IMR-90 (cell line): ENCODE measurements at regions not wholly inside any gene's neighbourhood (a gene's known extent, or its start where the extent isn't known, plus 50 kb on each side); places are given as distances from the start of the nearest gene placed in this dataset.

Experiments
- ATAC-seq: fragments of 200-7000 bp; cut with Tn5 transposase; 2 replicates; pipeline ENCODE4 v1.9.1; 2020; ENCODE audit warnings: low read depth, mild to moderate bottlenecking, moderate library complexity
- BruUV-seq: library from RNA; stranded (reverse); fragments of 400-500 nt; replicated peaks from 2 replicates; lab custom pipeline; 2021; lab: Mats Ljungman, UMichigan
- CTCF ChIA-PET: fragments of 300-600 bp; formaldehyde crosslinking; extraction: SDS; loops from one replicate; lab custom pipeline; 2021; ENCODE audit warnings: antibody characterized with exemption; lab: Yijun Ruan, JAX
- POLR2A ChIA-PET: fragments of 300-600 bp; sonication (Branson Sonifier 250); formaldehyde crosslinking; loops from one replicate; lab custom pipeline; 2022; ENCODE audit warnings: antibody characterized with exemption; ENCODE audit not compliant: unreplicated experiment; lab: Charles Lee
- DNase-seq: peaks from one replicate; pipeline ENCODE4 v3.0.0; 2013
- H2AFZ ChIP-seq: replicated peaks from 2 replicates; pipeline ENCODE3; 2013; ENCODE audit warnings: low read length, mild to moderate bottlenecking; ENCODE audit not compliant: poor library complexity
- H2AK5ac ChIP-seq: 2 replicates; pipeline ENCODE4 v1.6.1; 2013; ENCODE audit warnings: low read depth, low read length, inconsistent platforms
- H2AK9ac ChIP-seq: replicated peaks from 2 replicates; pipeline ENCODE3; 2013; ENCODE audit warnings: mild to moderate bottlenecking, low read depth, low read length, moderate library complexity; ENCODE audit not compliant: poor library complexity
- H2BK120ac ChIP-seq: 2 replicates; pipeline ENCODE4 v1.6.1; 2013; ENCODE audit warnings: low read depth, low read length, inconsistent platforms
- H2BK15ac ChIP-seq: 3 replicates; pipeline ENCODE4 v1.6.1; 2013; ENCODE audit warnings: low read depth, low read length, inconsistent platforms
- H2BK20ac ChIP-seq: 2 replicates; pipeline ENCODE4 v1.6.1; 2013; ENCODE audit warnings: low read depth, mild to moderate bottlenecking, inconsistent platforms, low read length, moderate library complexity
- H2BK5ac ChIP-seq: 2 replicates; pipeline ENCODE4 v1.6.1; 2013; ENCODE audit warnings: mild to moderate bottlenecking, low read depth, low read length, inconsistent platforms; ENCODE audit not compliant: poor library complexity, severe bottlenecking
- H3K14ac ChIP-seq: replicated peaks from 2 replicates; pipeline ENCODE4 v1.6.1; 2013; ENCODE audit warnings: low read depth, low read length, inconsistent platforms
- H3K18ac ChIP-seq: 2 replicates; pipeline ENCODE4 v1.6.1; 2013; ENCODE audit warnings: low read depth, low read length, control low read depth
- H3K23ac ChIP-seq: 2 replicates; pipeline ENCODE4 v1.6.1; 2013; ENCODE audit warnings: low read depth, low read length, inconsistent platforms
- H3K27ac ChIP-seq: 2 replicates; pipeline ENCODE4 v1.5.1; 2013; ENCODE audit warnings: mild to moderate bottlenecking, control low read depth, low read length; ENCODE audit not compliant: insufficient read depth
- H3K27me3 ChIP-seq: 2 replicates; pipeline ENCODE4 v1.6.1; 2013; ENCODE audit warnings: low read length; ENCODE audit not compliant: control insufficient read depth, insufficient read depth
- H3K36me3 ChIP-seq: 2 replicates; pipeline ENCODE4 v1.6.1; 2013; ENCODE audit warnings: low read length, mixed read lengths; ENCODE audit not compliant: control insufficient read depth, insufficient read depth
- H3K4ac ChIP-seq: 2 replicates; pipeline ENCODE4 v1.6.1; 2013; ENCODE audit warnings: low read depth, low read length, inconsistent platforms
- H3K4me1 ChIP-seq: 2 replicates; pipeline ENCODE4 v1.6.1; 2013; ENCODE audit warnings: low read length, mixed read lengths; ENCODE audit not compliant: control insufficient read depth, insufficient read depth
- H3K4me2 ChIP-seq: 2 replicates; pipeline ENCODE4 v1.6.1; 2013; ENCODE audit warnings: low read depth, mild to moderate bottlenecking, control low read depth, low read length, moderate library complexity
- H3K4me3 ChIP-seq: 2 replicates; pipeline ENCODE4 v1.5.1; 2013; ENCODE audit warnings: low read depth, mild to moderate bottlenecking, control low read depth, low read length, moderate library complexity; ENCODE audit not compliant: insufficient read depth
- H3K56ac ChIP-seq: 2 replicates; pipeline ENCODE4 v1.6.1; 2013; ENCODE audit warnings: low read length, inconsistent platforms; ENCODE audit not compliant: insufficient read depth; ENCODE audit errors: extremely low read depth
- H3K79me1 ChIP-seq, 2 experiments: 2 replicates each; pipeline ENCODE4 v1.6.1; 2013; ENCODE audit warnings: low read length in 2 of 2, inconsistent platforms in 1 of 2, low read depth in 1 of 2
- H3K9ac ChIP-seq: 2 replicates; pipeline ENCODE4 v1.6.1; 2013; ENCODE audit warnings: low read depth, low read length, control low read depth
- H3K9me1 ChIP-seq: 2 replicates; pipeline ENCODE4 v1.6.1; 2013; ENCODE audit warnings: low read length, inconsistent platforms; ENCODE audit not compliant: insufficient read depth
- H3K9me3 ChIP-seq: 2 replicates; pipeline ENCODE4 v1.6.1; 2013; ENCODE audit warnings: low read length; ENCODE audit not compliant: control insufficient read depth, insufficient read depth
- H4K20me1 ChIP-seq: 2 replicates; pipeline ENCODE4 v1.6.1; 2013; ENCODE audit warnings: low read length, inconsistent platforms; ENCODE audit not compliant: insufficient read depth
- H4K5ac ChIP-seq: 2 replicates; pipeline ENCODE4 v1.6.1; 2013; ENCODE audit warnings: mild to moderate bottlenecking, low read depth, low read length, control low read depth
- H4K8ac ChIP-seq, 2 experiments: 2 replicates each; pipeline ENCODE4 v1.6.1; 2013; ENCODE audit warnings: low read depth in 2 of 2, low read length in 2 of 2, control low read depth in 1 of 2, inconsistent platforms in 1 of 2
- H4K91ac ChIP-seq: 2 replicates; pipeline ENCODE4 v1.6.1; 2013; ENCODE audit warnings: low read depth, low read length, inconsistent platforms; ENCODE audit not compliant: insufficient read depth
- CEBPB ChIP-seq: IDR thresholded peaks from 2 replicates; pipeline ENCODE4 v1.6.1; 2012; ENCODE audit warnings: low read depth, low read length, improper control_type of control experiment
- CHD1 ChIP-seq: IDR thresholded peaks from 2 replicates; pipeline ENCODE4 v1.6.1; 2012; ENCODE audit warnings: low read depth, low read length, improper control_type of control experiment
- CTCF ChIP-seq: conservative IDR thresholded peaks from 2 replicates; pipeline ENCODE4 v1.5.1; 2012; ENCODE audit warnings: mild to moderate bottlenecking, low read depth, low read length, improper control_type of control experiment
- ELK1 ChIP-seq: fragments of 150-350 bp; IDR thresholded peaks from 2 replicates; pipeline ENCODE4 v1.6.1; 2016; ENCODE audit warnings: low read depth, mild to moderate bottlenecking, low read length, moderate library complexity, borderline replicate concordance
- FOS ChIP-seq: fragments of 150-350 bp; IDR thresholded peaks from 2 replicates; pipeline ENCODE4 v1.6.1; 2016; ENCODE audit warnings: low read depth, low read length
- MAFK ChIP-seq: IDR thresholded peaks from 2 replicates; pipeline ENCODE4 v1.6.1; 2012; ENCODE audit warnings: low read depth, low read length, improper control_type of control experiment
- MAZ ChIP-seq: IDR thresholded peaks from 2 replicates; pipeline ENCODE4 v1.6.1; 2012; ENCODE audit warnings: low read depth, mild to moderate bottlenecking, low read length, improper control_type of control experiment, moderate library complexity, borderline replicate concordance
- MXI1 ChIP-seq: IDR thresholded peaks from 2 replicates; pipeline ENCODE4 v1.6.1; 2012; ENCODE audit warnings: low read depth, mild to moderate bottlenecking, low read length, moderate library complexity, borderline replicate concordance
- NFE2L2 ChIP-seq: fragments of 150-350 bp; IDR thresholded peaks from 2 replicates; pipeline ENCODE4 v1.6.1; 2016; ENCODE audit warnings: low read depth, mild to moderate bottlenecking, low read length
- POLR2A ChIP-seq: IDR thresholded peaks from 2 replicates; pipeline ENCODE4 v1.6.1; 2012; ENCODE audit warnings: mild to moderate bottlenecking, low read depth, low read length
- RAD21 ChIP-seq: IDR thresholded peaks from 2 replicates; pipeline ENCODE4 v1.6.1; 2012; ENCODE audit warnings: low read length, improper control_type of control experiment
- RCOR1 ChIP-seq: IDR thresholded peaks from 2 replicates; pipeline ENCODE4 v1.6.1; 2012; ENCODE audit warnings: mild to moderate bottlenecking, low read length, improper control_type of control experiment; ENCODE audit not compliant: insufficient replicate concordance
- SMC3 ChIP-seq: fragments of 150-350 bp; IDR thresholded peaks from 2 replicates; pipeline ENCODE4 v1.6.1; 2016; ENCODE audit warnings: low read depth, mild to moderate bottlenecking, antibody characterized with exemption, low read length, moderate library complexity
- USF2 ChIP-seq: fragments of 150-350 bp; IDR thresholded peaks from 2 replicates; pipeline ENCODE4 v1.6.1; 2017; ENCODE audit warnings: mild to moderate bottlenecking, antibody characterized with exemption, low read length, low read depth
- WGBS, 2 experiments: methylation state at CpG; one replicate each; pipeline versions ENCODE4 v1.1.5 to v1.1.7; 2013; ENCODE audit warnings: missing lambda C conversion rate in 2 of 2; ENCODE audit not compliant: insufficient read length in 1 of 2; ENCODE audit errors: extremely low coverage in 2 of 2; 5-methylcytosine and 5-hydroxymethylcytosine counted together
- dilution Hi-C: fragments of 300-500 bp; cut with HindIII; formaldehyde crosslinking; loops from one replicate; pipeline ENCODE4 v1.14.3; 2018; ENCODE audit warnings: low sequenced_read_pairs; ENCODE audit not compliant: unreplicated experiment
- in situ Hi-C: fragments of 300-500 bp; cut with MboI; formaldehyde crosslinking; loops from 3 replicates; pipeline ENCODE4 v1.14.3; 2019; ENCODE audit warnings: low sequenced_read_pairs, inconsistent platforms, mixed read lengths
- intact Hi-C: fragments of 100-400 bp; cut with micrococcal nuclease; formaldehyde crosslinking; loops from 2 replicates; pipeline ENCODE4 v1.10.0; 2022

GRCh38 chr10:128539510-128540127 is 413.4 kb upstream of the MKI67 start:
- Histone ChIP-seq H2AK5ac (no peak overlapping the region), H2BK15ac (no peak overlapping the region), H2AFZ (no peak overlapping the region), H3K14ac (no peak overlapping the region), H4K5ac (no peak overlapping the region), H3K9ac (no peak overlapping the region), H2AK9ac (no peak overlapping the region), H3K36me3 (no peaks in the 10 kb centered on the region), H3K27me3 (no peaks in the 10 kb centered on the region), H2BK5ac (no peak overlapping the region), H2BK20ac (no peak overlapping the region), H4K20me1 (no peaks in the 10 kb centered on the region), H3K23ac (no peak overlapping the region), H3K4me1 (no peaks in the 10 kb centered on the region), H3K4me2 (no peak overlapping the region), H2BK120ac (no peak overlapping the region), H3K18ac (no peak overlapping the region), H3K79me1 (no peaks in the 10 kb centered on the region), H3K27ac (no peak overlapping the region), H3K56ac (no peak overlapping the region), H3K9me3 (peaks cover 18% of the 10 kb centered on the region), H4K91ac (no peak overlapping the region), H3K9me1 (no peaks in the 10 kb centered on the region), H4K8ac (no peak overlapping the region), H3K4me3 (no peak overlapping the region), H3K4ac (no peak overlapping the region)
- ChIA-PET CTCF (no interaction called here), POLR2A (no interaction called here)
- TF ChIP-seq POLR2A (no peak), ELK1 (no peak), CEBPB (no peak), MXI1 (no peak), MAFK (no peak), CHD1 (no peak), USF2 (no peak), RAD21 (no peak), RCOR1 (no peak), MAZ (no peak), SMC3 (no peak), CTCF (no peak), NFE2L2 (no peak), FOS (no peak)
- ATAC-seq (no peak), DNase-seq (no peak)
- no CpG with 5 or more reads among the region's 10 CpGs for WGBS, 2 experiments
- BruUV-seq, result no TSS peak
- dilution Hi-C loops, result no loop called here
- in situ Hi-C loops, result no loop called here
- intact Hi-C loops, result loop anchor here (10.0 kb wide), 1 partner anchor 275 kb away; no protein-coding TSS in a partner anchor
